DOHH2 (cell line): ENCODE measurements at regions not wholly inside any gene's neighbourhood (a gene's known extent, or its start where the extent isn't known, plus 50 kb on each side); places are given as distances from the start of the nearest gene placed in this dataset.

Experiments
- EZH2phosphoT487 ChIP-seq: fragments of 200-600 bp; sonication (generic); IDR thresholded peaks from 2 replicates; pipeline ENCODE4 v1.6.1; 2017; ENCODE audit warnings: borderline replicate concordance, mild to moderate bottlenecking, antibody characterized with exemption, low read length, moderate library complexity, mixed read lengths
- TF ChIP-seq, protein P1 (sequence below): fragments of 200-600 bp; sonication (generic); IDR thresholded peaks from one replicate; pipeline ENCODE4 v1.5.1; 2014; ENCODE audit warnings: antibody characterized with exemption, mild to moderate bottlenecking, low read depth, low read length; ENCODE audit not compliant: poor library complexity, severe bottlenecking

DNA sequence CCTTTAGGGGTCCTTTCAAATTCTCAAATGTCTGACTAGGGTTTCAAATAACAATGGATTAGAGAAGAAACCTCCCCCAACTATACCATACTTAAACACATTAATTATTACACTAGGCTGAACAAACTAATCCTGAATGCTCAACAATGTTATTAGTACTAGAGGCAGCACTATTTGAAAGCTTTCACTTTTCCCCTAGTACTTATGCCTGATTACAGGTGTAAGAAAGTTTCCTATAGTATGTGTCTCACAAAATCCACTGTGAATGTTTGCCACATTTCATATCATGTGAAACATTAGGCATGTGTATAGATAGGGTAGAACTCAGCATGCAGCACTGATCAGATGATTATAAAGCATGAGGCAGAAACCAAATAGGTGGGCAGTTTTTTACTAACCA is 336.2 kb downstream of the ZNF674 start:
- TF ChIP-seq, protein P1, sequence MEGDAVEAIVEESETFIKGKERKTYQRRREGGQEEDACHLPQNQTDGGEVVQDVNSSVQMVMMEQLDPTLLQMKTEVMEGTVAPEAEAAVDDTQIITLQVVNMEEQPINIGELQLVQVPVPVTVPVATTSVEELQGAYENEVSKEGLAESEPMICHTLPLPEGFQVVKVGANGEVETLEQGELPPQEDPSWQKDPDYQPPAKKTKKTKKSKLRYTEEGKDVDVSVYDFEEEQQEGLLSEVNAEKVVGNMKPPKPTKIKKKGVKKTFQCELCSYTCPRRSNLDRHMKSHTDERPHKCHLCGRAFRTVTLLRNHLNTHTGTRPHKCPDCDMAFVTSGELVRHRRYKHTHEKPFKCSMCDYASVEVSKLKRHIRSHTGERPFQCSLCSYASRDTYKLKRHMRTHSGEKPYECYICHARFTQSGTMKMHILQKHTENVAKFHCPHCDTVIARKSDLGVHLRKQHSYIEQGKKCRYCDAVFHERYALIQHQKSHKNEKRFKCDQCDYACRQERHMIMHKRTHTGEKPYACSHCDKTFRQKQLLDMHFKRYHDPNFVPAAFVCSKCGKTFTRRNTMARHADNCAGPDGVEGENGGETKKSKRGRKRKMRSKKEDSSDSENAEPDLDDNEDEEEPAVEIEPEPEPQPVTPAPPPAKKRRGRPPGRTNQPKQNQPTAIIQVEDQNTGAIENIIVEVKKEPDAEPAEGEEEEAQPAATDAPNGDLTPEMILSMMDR: no peak
- TF ChIP-seq EZH2phosphoT487: no peak
